HG03521 (cell line): ENCODE measurements at regions not wholly inside any gene's neighbourhood (a gene's known extent, or its start where the extent isn't known, plus 50 kb on each side); places are given as distances from the start of the nearest gene placed in this dataset.
"Not testable (repeated sequence)": the region's sequence is repeated elsewhere in the genome, so short reads cannot be mapped to it uniquely, and the experiment has no call there.

Experiments
- ATAC-seq: cut with Tn5 transposase; IDR thresholded peaks from one replicate; pipeline ENCODE4 v1.9.1; 2021; ENCODE audit warnings: mild to moderate bottlenecking, moderate library complexity; ENCODE audit not compliant: unreplicated experiment

DNA sequence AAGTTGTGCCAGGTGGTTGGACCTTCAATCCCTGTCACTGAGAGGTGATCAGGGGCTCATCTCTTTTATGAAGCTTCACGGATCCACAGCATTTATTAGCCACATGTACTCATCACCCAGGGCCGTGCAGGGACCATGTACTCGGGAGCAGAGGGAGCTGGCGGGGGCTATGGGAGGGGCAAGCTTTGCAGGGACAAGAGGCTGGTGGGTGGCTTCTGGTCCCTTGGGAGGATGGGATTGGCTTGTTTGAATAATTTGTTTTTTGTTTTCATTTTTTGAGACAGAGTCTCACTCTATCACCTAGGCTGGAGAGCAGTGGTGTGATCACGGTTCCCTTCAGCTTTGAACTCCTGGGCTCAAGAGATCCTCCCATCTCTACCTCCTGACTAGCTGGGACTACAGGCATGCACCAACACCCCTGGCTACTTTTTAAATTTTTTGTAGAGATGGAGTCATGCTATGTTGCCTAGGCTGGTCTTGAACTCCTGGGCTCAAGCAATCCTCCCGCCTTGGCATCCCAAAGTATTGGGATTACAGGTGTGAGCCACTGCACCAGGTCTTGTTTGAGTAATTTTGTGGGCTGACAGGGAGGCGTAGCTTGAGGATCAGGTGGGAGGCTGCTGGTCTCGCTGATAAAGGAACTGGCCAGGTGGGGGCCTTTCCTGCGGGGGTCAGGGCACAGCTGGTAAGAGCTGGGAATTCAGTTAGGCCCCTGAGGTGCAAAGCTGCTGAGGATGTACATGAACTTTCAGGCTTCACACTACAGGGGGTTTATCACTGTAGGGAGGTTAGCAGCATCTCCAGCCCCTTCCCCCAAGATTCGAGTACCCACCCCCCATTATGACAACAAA is 308.0 kb upstream of the C1orf174 start:
- no peak for ATAC-seq

- ATAC-seq: no peak
These were observed 310.0 kb upstream of the C1orf174 start for GRCh38 chr1:4210043-4210442.

DNA sequence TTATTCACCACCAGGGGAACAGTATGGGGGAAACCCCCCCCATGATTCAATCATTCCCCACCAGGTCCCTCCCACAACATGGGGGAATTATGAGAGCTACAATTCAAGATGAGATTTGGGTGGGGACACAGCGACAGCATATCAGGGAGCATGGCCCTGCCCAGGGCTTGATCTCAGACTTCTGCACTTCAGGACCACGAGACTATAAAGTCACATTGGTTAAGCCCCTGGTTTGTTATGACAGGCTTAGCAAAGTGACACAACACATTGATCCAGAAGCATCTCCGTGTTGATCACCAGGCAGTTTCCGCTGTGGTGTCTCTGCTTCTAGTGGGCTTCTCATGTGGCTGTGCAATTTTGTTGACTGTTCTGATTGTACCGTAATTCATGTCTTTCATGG is 312.7 kb upstream of the C1orf174 start:
- no peak for ATAC-seq

GRCh38 chr1:4213366-4213973 is 313.4 kb upstream of the C1orf174 start:
- no peak for ATAC-seq

GRCh38 chr1:4214826-4215225 is 314.8 kb upstream of the C1orf174 start:
- no peak for ATAC-seq

DNA sequence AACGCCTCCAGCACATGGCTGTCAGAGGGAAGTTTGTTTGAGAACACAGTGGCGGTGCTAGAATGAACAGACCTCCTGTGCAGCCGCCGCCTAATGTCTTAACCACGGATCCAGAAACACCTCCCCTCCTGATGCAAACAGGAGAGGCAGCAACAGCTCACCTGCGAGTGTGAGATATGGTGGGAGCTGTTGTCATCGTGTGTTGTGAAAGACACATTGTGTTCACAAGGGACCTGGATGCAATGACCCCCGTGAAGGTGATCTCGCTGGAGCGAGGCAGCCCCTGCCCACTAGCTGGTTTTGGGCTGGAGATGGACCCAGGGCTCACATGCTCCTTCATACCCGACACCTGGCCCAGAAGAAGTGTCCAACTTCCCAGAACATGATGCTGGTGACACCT is 315.3 kb upstream of the C1orf174 start:
- no peak for ATAC-seq

- no peak for ATAC-seq
These were observed 316.2 kb upstream of the C1orf174 start for GRCh38 chr1:4216231-4216630.

DNA sequence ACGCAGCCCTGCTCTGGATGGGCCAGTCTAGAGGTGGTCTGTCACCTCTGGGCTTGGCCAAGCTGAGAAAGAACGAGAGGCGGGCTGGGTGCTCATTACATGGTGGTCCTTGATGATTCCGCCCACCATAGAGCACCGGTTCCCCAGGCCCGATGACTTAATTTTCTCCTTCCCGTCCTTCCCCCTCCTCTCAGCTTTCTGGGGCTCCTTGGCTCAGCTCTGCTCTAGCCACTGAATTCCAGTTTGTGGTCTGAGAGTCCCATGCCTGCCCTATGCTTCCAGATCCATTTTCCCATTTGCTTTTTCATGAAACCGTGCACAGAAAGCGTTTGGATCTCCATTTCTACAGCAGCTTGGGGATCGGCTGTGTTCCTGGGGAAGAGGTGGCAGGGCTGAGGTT is 318.5 kb upstream of the C1orf174 start:
- ATAC-seq: no peak

DNA sequence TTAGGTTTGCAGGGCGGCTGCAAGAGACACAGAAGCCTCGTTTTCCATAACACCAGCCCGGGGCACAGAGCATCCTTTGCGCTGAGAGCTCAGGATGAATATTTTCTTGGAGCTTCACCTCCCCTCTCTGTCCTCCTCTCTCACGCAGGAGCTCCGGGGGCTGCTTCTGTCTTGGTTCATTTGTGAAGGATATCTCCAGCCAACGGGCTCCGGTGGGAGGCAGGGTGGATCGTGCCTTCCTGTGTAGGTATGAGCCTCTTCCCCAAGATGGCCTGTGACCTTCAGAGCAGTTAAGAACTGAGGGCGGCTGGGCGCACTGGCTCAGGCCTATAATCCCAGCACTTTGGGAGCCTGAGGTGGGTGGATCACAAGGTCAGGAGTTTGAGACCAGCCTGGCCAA is 319.0 kb upstream of the C1orf174 start:
- no peak for ATAC-seq

- ATAC-seq: no peak
These were observed 319.8 kb upstream of the C1orf174 start for GRCh38 chr1:4219826-4220225.

- ATAC-seq: no peak
These were observed 320.3 kb upstream of the C1orf174 start for GRCh38 chr1:4220362-4220761.

DNA sequence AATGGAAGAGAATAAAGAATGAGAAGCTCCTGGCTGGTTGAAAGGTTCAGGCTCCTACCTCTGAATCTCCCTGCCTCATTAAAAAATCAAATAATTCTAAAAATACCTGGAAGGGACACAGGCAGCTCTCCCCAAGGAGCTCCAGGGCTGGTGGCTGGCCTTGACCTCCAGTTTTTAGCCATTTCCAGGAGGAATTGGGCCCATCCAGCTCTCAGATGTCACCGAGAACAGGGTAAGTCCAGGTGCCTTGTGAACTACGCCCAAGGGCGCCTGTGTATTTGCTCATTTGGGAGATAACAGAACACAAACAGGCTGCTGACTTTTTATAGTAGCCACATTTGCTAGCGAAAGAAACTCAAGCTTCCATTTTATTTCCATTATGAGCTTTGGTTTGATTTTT is 321.0 kb upstream of the C1orf174 start:
- no peak for ATAC-seq

DNA sequence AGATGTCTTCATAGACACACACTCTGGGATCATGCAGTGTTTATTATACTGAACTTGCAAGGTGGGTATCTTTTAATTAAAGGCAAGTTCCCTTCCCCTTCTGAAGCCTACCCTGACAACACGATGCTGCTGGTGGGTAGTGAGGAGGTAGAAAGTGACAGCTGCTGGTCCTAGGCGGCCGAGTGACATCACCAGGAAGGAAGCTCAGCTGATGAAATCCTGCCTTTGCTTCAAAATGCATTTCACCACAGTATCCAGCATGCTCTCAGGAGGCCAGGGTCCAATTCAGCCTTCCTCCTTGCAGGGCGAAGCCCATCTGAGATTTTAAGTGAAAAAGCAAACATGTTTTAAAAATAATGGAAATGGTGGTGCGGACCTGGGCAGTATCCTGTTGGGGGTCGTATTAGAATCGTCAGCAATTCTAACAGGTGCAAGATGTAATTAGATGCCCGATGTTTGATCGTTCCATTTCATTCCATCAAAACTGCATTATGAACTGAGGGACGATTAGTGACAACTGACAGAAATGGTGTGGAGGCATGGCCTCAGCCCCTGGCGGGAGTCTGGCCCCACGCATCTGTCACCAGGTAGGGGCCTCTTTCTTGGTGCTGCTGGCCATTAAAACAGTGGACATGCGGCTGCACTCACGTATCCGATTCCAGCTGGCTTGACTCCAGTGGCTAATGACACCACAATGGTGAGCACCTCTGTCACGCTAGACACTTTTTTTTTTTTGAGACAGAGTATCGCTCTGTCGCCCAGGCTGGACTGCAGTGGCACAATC is 324.8 kb upstream of the C1orf174 start:
- ATAC-seq: no peak

GRCh38 chr1:4227986-4228385 is 327.9 kb upstream of the C1orf174 start:
- no peak for ATAC-seq

DNA sequence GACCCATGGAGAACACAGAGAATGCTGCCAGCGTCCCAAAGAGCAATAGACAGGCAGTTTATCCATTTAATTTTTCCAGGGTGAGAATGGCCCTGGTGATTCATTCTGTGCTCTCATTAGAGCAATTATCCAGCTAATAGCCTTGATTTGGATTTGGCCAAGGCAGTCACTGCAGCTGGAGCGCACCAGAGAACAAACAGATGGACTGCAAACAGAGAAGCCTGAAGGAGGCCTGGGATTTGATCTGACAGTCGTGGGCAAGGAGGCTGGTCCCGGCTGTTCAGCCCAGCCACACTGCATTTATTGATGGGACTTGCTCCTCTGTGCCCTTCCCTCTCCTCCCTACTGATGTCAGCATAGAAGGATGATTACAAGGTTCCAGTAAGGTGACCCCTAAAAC is 353.9 kb upstream of the C1orf174 start:
- no peak for ATAC-seq

GRCh38 chr1:4256351-4256750 is 356.3 kb upstream of the C1orf174 start:
- no peak for ATAC-seq

DNA sequence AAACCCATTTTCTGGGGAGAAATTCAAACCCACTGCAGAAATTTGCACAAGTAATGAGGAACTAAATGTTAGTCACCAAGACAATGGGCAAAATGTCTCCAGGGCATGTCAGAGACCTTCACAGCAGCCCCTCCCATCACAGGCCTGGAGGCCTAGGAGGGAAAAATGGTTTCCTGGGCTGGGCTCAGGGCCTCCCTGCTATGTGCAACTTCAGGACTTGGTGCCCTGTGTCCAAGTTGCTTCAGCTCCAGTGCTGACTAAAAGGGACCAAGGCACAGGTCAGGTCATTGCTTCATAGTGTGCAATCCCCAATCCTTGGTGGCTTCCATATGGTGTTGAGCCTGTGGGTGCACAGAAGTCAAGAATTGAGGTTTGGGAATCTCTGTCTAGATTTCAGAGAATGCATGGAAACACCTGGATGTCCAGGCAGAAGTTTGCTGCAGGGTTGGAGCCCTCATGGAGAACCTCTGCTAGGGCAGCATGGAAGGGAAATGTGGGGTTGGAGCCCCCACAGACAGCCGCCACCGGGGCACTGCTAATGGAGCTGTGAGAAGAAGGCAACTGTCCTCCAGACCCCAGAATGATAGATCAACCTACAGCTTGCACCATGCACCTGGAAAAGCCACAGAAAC is 358.2 kb upstream of the C1orf174 start:
- ATAC-seq: not testable (repeated sequence)

GRCh38 chr1:4261327-4261726 is 361.3 kb upstream of the C1orf174 start:
- no peak for ATAC-seq

DNA sequence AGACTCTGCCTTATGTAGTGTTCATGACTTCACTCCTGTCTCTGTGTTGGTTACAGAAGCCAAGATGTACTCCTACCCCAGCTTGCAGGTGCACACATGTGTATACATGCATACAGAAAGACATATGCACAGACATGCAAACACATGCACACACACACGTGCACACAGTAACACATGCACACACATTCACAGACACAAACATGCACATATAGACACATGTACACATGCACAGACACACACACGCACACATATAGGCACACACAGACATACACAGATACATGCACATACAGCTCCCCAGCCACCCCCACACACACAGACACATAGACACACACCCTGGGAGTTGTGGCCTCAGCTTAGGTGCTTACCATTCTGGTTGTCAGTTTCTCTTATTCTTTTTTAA is 362.6 kb upstream of the C1orf174 start:
- ATAC-seq: no peak

GRCh38 chr1:4263699-4264098 is 363.6 kb upstream of the C1orf174 start:
- no peak for ATAC-seq

DNA sequence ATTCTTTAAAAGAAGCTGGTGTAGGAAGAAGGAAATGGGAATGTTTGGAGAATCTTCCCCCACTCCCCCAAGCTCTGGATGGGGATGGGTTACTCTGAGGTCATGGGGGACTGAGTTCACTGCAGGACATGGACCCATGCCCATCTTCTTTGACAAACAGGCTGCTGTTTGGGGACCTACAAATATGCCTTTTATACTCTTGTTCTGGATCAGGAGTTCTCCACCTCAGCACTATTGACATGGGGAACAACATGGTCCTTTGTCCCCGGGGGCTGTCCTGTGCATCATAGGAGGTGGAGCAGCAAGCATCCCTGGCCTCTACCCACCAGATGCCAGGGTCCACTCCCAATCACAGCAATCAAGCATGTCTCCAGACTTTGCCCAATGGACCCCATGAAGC is 365.8 kb upstream of the C1orf174 start:
- ATAC-seq: no peak
